ENCODE measurements at regions not wholly inside any gene's neighbourhood (a gene's known extent, or its start where the extent isn't known, plus 50 kb on each side); places are given as distances from the start of the nearest gene placed in this dataset.
A peak's percentile ranks its signal among the peaks of the same experiment; 100 is the strongest.

DNA sequence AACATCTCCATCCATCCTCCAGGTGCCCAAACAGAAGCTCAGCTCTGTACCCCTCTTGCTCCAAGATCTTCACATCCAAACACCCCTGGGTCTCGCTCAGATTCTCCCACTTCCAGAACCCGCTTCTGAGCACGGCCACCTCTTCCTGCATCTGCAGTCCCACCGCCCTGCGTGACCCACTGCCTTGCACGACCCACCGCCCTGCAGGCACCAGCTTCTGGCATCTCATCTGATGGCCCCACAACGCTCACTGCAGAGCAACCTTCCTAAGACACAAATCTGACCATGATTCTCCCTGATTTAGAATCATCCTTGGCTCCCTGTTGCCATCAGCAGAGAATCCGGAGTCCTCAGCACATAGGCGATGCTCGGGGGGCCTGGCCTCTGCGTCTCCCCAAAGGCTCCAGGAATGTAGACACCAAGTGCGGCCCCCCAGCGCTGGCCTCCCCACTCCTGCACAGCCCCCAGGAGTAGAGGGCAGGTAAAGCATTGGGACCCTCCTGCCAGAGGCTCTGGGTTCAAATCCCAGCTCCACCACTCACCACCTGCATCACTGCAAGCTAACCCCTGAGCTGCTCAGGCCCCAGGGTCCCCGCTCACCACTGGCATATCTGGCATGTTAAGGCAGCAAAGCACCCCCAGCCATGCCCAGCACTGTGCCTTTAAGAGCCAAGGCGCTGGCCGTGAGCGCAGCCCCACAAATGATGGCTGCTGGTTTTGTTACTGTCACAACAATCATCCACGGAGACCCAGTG lies 459.3 kb downstream of the BRD1 start:
- DNase-seq (ENCODE audit: low read depth), result no peak
- TF ChIP-seq, protein P1, sequence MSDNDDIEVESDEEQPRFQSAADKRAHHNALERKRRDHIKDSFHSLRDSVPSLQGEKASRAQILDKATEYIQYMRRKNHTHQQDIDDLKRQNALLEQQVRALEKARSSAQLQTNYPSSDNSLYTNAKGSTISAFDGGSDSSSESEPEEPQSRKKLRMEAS (IDR thresholded peaks at IDR 0.05; ENCODE audit: low read depth, low read length), result no peak
- TF ChIP-seq MYC (IDR thresholded peaks at IDR 0.05; ENCODE audit: low read depth, low read length), result no peak
- TF ChIP-seq, protein P2, sequence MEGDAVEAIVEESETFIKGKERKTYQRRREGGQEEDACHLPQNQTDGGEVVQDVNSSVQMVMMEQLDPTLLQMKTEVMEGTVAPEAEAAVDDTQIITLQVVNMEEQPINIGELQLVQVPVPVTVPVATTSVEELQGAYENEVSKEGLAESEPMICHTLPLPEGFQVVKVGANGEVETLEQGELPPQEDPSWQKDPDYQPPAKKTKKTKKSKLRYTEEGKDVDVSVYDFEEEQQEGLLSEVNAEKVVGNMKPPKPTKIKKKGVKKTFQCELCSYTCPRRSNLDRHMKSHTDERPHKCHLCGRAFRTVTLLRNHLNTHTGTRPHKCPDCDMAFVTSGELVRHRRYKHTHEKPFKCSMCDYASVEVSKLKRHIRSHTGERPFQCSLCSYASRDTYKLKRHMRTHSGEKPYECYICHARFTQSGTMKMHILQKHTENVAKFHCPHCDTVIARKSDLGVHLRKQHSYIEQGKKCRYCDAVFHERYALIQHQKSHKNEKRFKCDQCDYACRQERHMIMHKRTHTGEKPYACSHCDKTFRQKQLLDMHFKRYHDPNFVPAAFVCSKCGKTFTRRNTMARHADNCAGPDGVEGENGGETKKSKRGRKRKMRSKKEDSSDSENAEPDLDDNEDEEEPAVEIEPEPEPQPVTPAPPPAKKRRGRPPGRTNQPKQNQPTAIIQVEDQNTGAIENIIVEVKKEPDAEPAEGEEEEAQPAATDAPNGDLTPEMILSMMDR (IDR thresholded peaks at IDR 0.05; ENCODE audit: low read depth, low read length), result no peak
- no peak for TF ChIP-seq POLR2A (IDR thresholded peaks at IDR 0.05; ENCODE audit: extremely low read depth, insufficient read length)
- H3K4me3 ChIP-seq (ENCODE audit: low read depth, low read length), result peak overlapping the region; percentile 59

DNA sequence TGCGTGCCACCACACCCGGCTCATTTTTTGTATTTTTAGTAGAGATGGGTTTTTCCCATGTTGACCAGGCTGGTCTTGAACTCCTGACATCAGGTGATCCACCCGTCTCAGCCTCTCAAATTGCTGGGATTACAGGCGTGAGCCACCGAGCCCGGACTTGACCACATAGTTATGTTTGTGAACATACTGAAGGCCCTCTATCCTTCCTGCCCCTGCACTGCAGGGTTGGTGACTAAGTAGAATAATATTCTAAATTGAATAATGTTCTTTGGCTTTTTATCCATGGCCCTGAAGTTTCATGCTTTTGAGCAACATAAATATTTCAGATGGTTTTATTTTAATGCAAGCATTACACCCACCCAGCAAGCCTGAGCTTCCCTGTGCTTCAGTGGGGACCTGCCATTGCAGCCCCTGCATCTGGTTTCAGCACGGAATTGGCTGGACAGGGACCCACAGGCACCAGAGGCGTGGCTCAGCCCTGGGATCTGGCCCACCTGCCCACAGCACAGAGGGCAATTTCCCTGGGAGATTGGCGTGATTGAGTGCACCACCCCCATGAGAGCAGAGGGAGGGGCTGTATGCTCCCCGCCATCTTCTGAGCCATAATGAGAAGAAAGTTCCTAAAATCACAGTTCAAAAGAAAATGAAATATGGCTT lies 460.5 kb downstream of the BRD1 start:
- no peak overlapping the region for H3K4me3 ChIP-seq (ENCODE audit: low read depth, low read length)
- DNase-seq (ENCODE audit: low read depth), result no peak
- no peak for TF ChIP-seq POLR2A (IDR thresholded peaks at IDR 0.05; ENCODE audit: extremely low read depth, insufficient read length)
- TF ChIP-seq, protein P2 (IDR thresholded peaks at IDR 0.05; ENCODE audit: low read depth, low read length), result no peak
- TF ChIP-seq, protein P1 (IDR thresholded peaks at IDR 0.05; ENCODE audit: low read depth, low read length), result no peak
- TF ChIP-seq MYC (IDR thresholded peaks at IDR 0.05; ENCODE audit: low read depth, low read length), result no peak

DNA sequence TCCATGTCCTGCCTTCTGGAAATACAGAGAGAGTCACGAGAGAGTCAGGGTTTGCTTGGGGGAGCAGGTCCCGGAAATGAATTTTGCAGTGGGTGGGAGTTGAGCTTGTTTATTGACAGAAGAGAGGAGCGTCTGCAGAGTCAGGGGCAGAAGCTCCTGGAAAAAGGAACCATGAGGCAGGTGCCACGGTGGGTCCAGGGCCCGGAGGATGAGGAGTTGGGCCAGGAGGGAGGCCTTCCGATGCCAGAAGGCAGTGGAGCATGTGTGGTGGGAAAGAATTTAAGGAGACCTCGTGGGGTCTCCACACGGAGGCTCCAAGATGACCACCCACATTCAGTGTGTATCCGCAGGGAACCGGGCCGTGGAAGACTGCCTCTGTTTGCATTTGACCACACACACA lies 461.2 kb downstream of the BRD1 start:
- H3K4me3 ChIP-seq (ENCODE audit: low read depth, low read length), result no peak overlapping the region
- no peak for DNase-seq (ENCODE audit: low read depth)
- TF ChIP-seq MYC (IDR thresholded peaks at IDR 0.05; ENCODE audit: low read depth, low read length) (no peak), POLR2A (IDR thresholded peaks at IDR 0.05; ENCODE audit: extremely low read depth, insufficient read length) (no peak)
- TF ChIP-seq, protein P2 (IDR thresholded peaks at IDR 0.05; ENCODE audit: low read depth, low read length), result no peak

DNA sequence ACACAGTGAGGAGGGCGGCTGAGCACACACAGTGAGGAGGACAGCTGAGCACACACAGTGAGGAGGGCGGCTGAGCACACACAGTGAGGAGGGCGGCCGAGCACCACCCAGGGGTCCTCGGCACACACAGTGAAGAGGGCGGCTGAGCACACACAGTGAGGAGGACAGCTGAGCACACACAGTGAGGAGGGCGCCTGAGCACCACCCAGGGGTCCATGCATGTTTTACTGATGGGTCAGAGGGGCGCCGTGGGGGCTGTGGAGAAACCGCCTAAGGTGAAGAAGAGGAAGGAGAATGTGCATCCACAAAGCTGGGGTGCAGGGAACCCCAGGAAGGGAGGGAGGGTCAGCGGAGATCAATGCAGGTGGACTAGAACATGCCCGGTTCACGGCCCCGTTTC lies 461.8 kb downstream of the BRD1 start:
- no peak for TF ChIP-seq MYC (IDR thresholded peaks at IDR 0.05; ENCODE audit: low read depth, low read length)
- TF ChIP-seq POLR2A (IDR thresholded peaks at IDR 0.05; ENCODE audit: extremely low read depth, insufficient read length), result no peak
- TF ChIP-seq, protein P2 (IDR thresholded peaks at IDR 0.05; ENCODE audit: low read depth, low read length), result no peak
- TF ChIP-seq, protein P1 (IDR thresholded peaks at IDR 0.05; ENCODE audit: low read depth, low read length), result no peak
- DNase-seq (ENCODE audit: low read depth), result no peak

DNA sequence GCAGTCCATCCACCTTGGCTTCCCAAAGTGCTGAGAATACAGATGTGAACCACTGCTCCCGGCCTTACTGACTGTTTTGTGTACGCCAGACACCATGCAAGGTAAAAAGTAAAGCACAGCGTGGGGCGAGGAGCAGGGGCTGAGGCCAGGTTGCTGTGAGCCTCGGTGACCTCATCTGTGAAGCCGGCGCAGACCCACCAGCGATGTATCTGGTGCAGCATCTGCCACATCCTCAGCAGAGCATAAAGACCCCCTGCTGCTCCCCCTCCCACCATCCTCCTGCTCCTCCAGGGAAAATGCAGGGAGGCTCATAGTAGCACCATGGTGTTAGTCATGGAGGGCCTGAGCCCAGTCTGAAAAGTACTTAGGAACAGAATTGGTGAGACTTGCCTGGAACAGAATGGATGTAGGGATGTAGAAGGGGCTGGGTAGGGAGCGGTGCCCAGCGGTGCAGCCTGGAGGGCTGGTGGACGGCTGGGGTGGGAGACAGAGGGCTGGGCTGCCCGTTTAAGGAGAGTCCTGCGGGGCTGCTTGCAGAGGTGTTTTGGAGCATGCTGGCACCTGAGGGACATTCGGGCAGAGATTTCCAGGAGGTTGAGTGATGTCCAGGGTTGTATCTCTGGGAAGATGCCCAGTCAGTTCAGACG lies 462.4 kb downstream of the BRD1 start:
- DNase-seq (ENCODE audit: low read depth), result no peak
- no peak overlapping the region for H3K4me3 ChIP-seq (ENCODE audit: low read depth, low read length)
- TF ChIP-seq, protein P1 (IDR thresholded peaks at IDR 0.05; ENCODE audit: low read depth, low read length), result no peak
- TF ChIP-seq, protein P2 (IDR thresholded peaks at IDR 0.05; ENCODE audit: low read depth, low read length), result no peak
- no peak for TF ChIP-seq MYC (IDR thresholded peaks at IDR 0.05; ENCODE audit: low read depth, low read length)

More for the DNA sequence above, 461.8 kb downstream of the BRD1 start:
- no peak overlapping the region for H3K4me3 ChIP-seq (ENCODE audit: low read depth, low read length)

Data from NB4 (cell line).